HepG2 (cell line): ENCODE measurements at regions not wholly inside any gene's neighbourhood (a gene's known extent, or its start where the extent isn't known, plus 50 kb on each side); places are given as distances from the start of the nearest gene placed in this dataset.

Experiments used
- ATAC-seq: fragments of 200-7000 bp; cut with Tn5 transposase; 3 replicates; pipeline ENCODE4 v1.9.1; 2020; ENCODE audit warnings: mild to moderate bottlenecking, moderate library complexity
- BruUV-seq: library from RNA; stranded (reverse); fragments of 400-500 nt; replicated peaks from 2 replicates; lab custom pipeline; 2021; lab: Mats Ljungman, UMichigan
- CTCF ChIA-PET: fragments of 300-600 bp; formaldehyde crosslinking; extraction: SDS; loops from one replicate; lab custom pipeline; 2021; ENCODE audit warnings: low total read pairs, inconsistent platforms, low intra/inter-chr PET ratio; lab: Yijun Ruan, JAX
- POLR2A ChIA-PET: fragments of 350-600 bp; sonication (Branson Sonifier 250); formaldehyde crosslinking; loops from one replicate; lab custom pipeline; 2020; ENCODE audit warnings: antibody characterized with exemption, inconsistent platforms; lab: Yijun Ruan, JAX
- DNase-seq: peaks from one replicate; pipeline ENCODE4 v3.0.0-alpha.2; 2015; ENCODE audit warnings: low spot score
- FAIRE-seq: peaks from 3 replicates; lab custom pipeline; 2011; peaks lifted over from hg19 to GRCh38; lab: Jason Lieb, UNC
- H2AFZ ChIP-seq: one replicate; pipeline ENCODE4 v1.6.1; 2011; ENCODE audit warnings: low read length, inconsistent platforms
- H3K27ac ChIP-seq: fragments of 300-600 bp; 3 replicates; pipeline ENCODE4 v1.8.0; 2011; ENCODE audit warnings: mixed run types, mild to moderate bottlenecking, mixed read lengths, low read length, inconsistent platforms; ENCODE audit not compliant: insufficient read depth; ENCODE audit errors: extremely low read length
- H3K27me3 ChIP-seq, 2 experiments: fragments of 200-600 bp in 1 of 2; 2 replicates in 1 of 2; 3 replicates in 1 of 2; pipeline versions ENCODE4 v1.6.0 to v1.8.0; 2011; ENCODE audit warnings: low read length in 2 of 2, mild to moderate bottlenecking in 2 of 2, moderate library complexity in 2 of 2, inconsistent platforms in 1 of 2; ENCODE audit not compliant: insufficient read depth in 2 of 2, control insufficient read depth in 1 of 2
- H3K36me3 ChIP-seq, 2 experiments: fragments of 200-600 bp in 1 of 2; replicated peaks in 1 of 2; 2 replicates in 1 of 2; 3 replicates in 1 of 2; pipeline versions ENCODE4 v1.5.1 to v1.8.0; 2011; ENCODE audit warnings: low read length in 2 of 2, inconsistent platforms in 1 of 2; ENCODE audit not compliant: insufficient read depth in 2 of 2, control insufficient read depth in 1 of 2
- H3K4me1 ChIP-seq: 2 replicates; pipeline ENCODE4 v1.5.1; 2012; ENCODE audit warnings: low read length, inconsistent platforms; ENCODE audit not compliant: insufficient read depth
- H3K4me2 ChIP-seq: 2 replicates; pipeline ENCODE4 v1.6.0; 2011; ENCODE audit warnings: low read depth, low read length, inconsistent platforms
- H3K4me3 ChIP-seq, 3 experiments: fragments of 200-600 bp in 1 of 3; sonication (generic), shearing (Covaris generic) in 1 of 3; replicated peaks in 1 of 3; 2 replicates each; pipeline ENCODE4 v1.5.1; 2011 to 2016; ENCODE audit warnings: low read length in 3 of 3, inconsistent platforms in 2 of 3, low read depth in 2 of 3, mild to moderate bottlenecking in 2 of 3, control low read depth in 1 of 3, mixed read lengths in 1 of 3; ENCODE audit not compliant: insufficient read depth in 1 of 3
- H3K79me2 ChIP-seq: one replicate; pipeline ENCODE4 v1.6.1; 2011; ENCODE audit warnings: low read length, inconsistent platforms; ENCODE audit not compliant: insufficient read depth
- H3K9ac ChIP-seq: 2 replicates; pipeline ENCODE4 v1.6.0; 2011; ENCODE audit warnings: mild to moderate bottlenecking, low read depth, low read length, inconsistent platforms; ENCODE audit not compliant: insufficient read depth
- H3K9me3 ChIP-seq: 2 replicates; pipeline ENCODE4 v1.5.1; 2012; ENCODE audit warnings: mild to moderate bottlenecking, low read length
- H4K20me1 ChIP-seq: 2 replicates; pipeline ENCODE4 v1.6.0; 2011; ENCODE audit warnings: inconsistent platforms, mild to moderate bottlenecking, low read length, moderate library complexity; ENCODE audit not compliant: insufficient read depth
- HHEX ChIP-seq: IDR thresholded peaks from 2 replicates; pipeline ENCODE4 v1.6.1; 2016; ENCODE audit warnings: control low read depth
- JUNB ChIP-seq: sonication (generic); formaldehyde crosslinking; IDR thresholded peaks from 2 replicates; pipeline ENCODE4 v1.8.0; 2022; ENCODE audit warnings: missing genetic modification reagents, mild to moderate bottlenecking, borderline replicate concordance
- KDM4B ChIP-seq: sonication (generic); formaldehyde crosslinking; IDR thresholded peaks from 2 replicates; pipeline ENCODE4 v1.4.0; 2020; ENCODE audit warnings: missing genetic modification reagents
- KLF12 ChIP-seq: sonication (generic); formaldehyde crosslinking; IDR thresholded peaks from 2 replicates; pipeline ENCODE4 v1.4.0; 2020; ENCODE audit warnings: missing genetic modification reagents, borderline replicate concordance
- MEIS2 ChIP-seq: sonication (generic); formaldehyde crosslinking; IDR thresholded peaks from 2 replicates; pipeline ENCODE4 v1.9.0; 2021; ENCODE audit warnings: mild to moderate bottlenecking, missing genetic modification reagents
- NCOR1 ChIP-seq: fragments of 200-600 bp; sonication (generic); IDR thresholded peaks from 2 replicates; pipeline ENCODE4 v1.7.0; 2017; ENCODE audit warnings: antibody characterized with exemption, low read length, borderline replicate concordance
- RFX5 ChIP-seq: IDR thresholded peaks from 2 replicates; pipeline ENCODE4 v1.6.1; 2011; ENCODE audit warnings: low read depth, low read length, improper control_type of control experiment
- SPEN ChIP-seq: sonication (generic); formaldehyde crosslinking; IDR thresholded peaks from 2 replicates; pipeline ENCODE4 v1.5.1; 2020; ENCODE audit warnings: low read depth, mild to moderate bottlenecking, missing genetic modification reagents
- SRSF9 ChIP-seq: fragments of 200-400 bp; formaldehyde crosslinking; IDR thresholded peaks from 2 replicates; pipeline ENCODE4 v1.6.1; 2018; ENCODE audit warnings: borderline replicate concordance, mild to moderate bottlenecking, low read depth, low read length; ENCODE audit not compliant: insufficient read depth, poor library complexity, severe bottlenecking
- ZNF138 ChIP-seq: sonication (generic); formaldehyde crosslinking; IDR thresholded peaks from 2 replicates; pipeline ENCODE4 v1.5.0; 2020; ENCODE audit warnings: mild to moderate bottlenecking, low read depth, missing genetic modification reagents
- ZNF274 ChIP-seq: sonication (generic); formaldehyde crosslinking; IDR thresholded peaks from 2 replicates; pipeline ENCODE4 v1.5.1; 2020; ENCODE audit warnings: mild to moderate bottlenecking, missing genetic modification reagents
- ZNF557 ChIP-seq: sonication (generic); formaldehyde crosslinking; IDR thresholded peaks from 2 replicates; pipeline ENCODE4 v1.4.0; 2020; ENCODE audit warnings: missing genetic modification reagents
- ZNF563 ChIP-seq: sonication (generic); formaldehyde crosslinking; IDR thresholded peaks from 2 replicates; pipeline ENCODE4 v1.8.0; 2022; ENCODE audit warnings: mild to moderate bottlenecking, moderate library complexity, missing genetic modification reagents
- ZNF652 ChIP-seq: IDR thresholded peaks from 2 replicates; pipeline ENCODE4 v1.6.1; 2016; ENCODE audit warnings: low read depth, borderline replicate concordance
- ZNF883 ChIP-seq: sonication (generic); formaldehyde crosslinking; IDR thresholded peaks from 2 replicates; pipeline ENCODE4 v1.5.1; 2020; ENCODE audit warnings: mild to moderate bottlenecking, missing genetic modification reagents; ENCODE audit errors: not compliant biosample characterization
- ZNF891 ChIP-seq: sonication (generic); formaldehyde crosslinking; IDR thresholded peaks from 2 replicates; pipeline ENCODE4 v1.5.0; 2020; ENCODE audit warnings: mild to moderate bottlenecking, missing genetic modification reagents
- WGBS: methylation state at CpG from one replicate; pipeline ENCODE4 v1.1.6; 2017; ENCODE audit warnings: low lambda C conversion rate; 5-methylcytosine and 5-hydroxymethylcytosine counted together
- in situ Hi-C: cut with HindIII; loops from 2 replicates; pipeline ENCODE4 v1.10.0; 2017; ENCODE audit warnings: low pct_unique_long_range_greater_than_20kb; ENCODE audit not compliant: extremely low pct_ligation_motif_present
- intact Hi-C: fragments of 100-400 bp; cut with micrococcal nuclease; formaldehyde crosslinking; loops from one replicate; pipeline ENCODE4 v1.10.0; 2022; ENCODE audit not compliant: unreplicated experiment
- TF ChIP-seq, protein P1 (sequence below): sonication (generic); formaldehyde crosslinking; IDR thresholded peaks from 2 replicates; pipeline ENCODE4 v1.5.1; 2020; ENCODE audit warnings: missing genetic modification reagents, mild to moderate bottlenecking, borderline replicate concordance

DNA sequence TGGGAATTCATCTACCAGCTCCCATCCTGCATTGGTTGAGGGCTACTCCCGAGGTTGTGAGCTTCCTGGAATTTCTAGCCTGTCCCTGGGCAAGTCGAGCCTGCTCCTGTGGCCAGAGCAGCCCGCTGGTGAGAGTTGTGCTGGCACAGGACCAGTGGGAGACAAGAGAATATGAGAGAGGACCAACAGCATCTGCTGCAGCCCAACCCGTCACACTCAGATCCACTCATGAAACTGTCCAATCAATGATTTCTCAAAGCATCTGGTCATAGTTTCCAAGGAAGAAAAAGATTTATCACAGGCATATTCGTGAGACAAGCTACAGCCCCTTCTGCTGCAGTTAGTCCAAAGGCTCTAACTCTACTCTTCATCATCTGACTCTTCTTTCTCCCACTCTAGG, 64.4 kb upstream of the RAI14 start:
- H3K9me3 ChIP-seq: no peaks in the 10 kb centered on the region
- H3K27me3 ChIP-seq: no peaks in the 10 kb centered on the region
- no peak for FAIRE-seq
- no peaks in the 10 kb centered on the region for H3K79me2 ChIP-seq
- no peak overlapping the region for H3K4me3 ChIP-seq
- no peak for ATAC-seq
- peak; percentile 88 for TF ChIP-seq RFX5
- TF ChIP-seq NCOR1: no peak
- intact Hi-C loops (no loop called here), in situ Hi-C loops (no loop called here)
- POLR2A ChIA-PET: no interaction called here
- no peak for DNase-seq
- no peak overlapping the region for H3K9ac ChIP-seq
- H3K4me2 ChIP-seq: no peak overlapping the region
- H4K20me1 ChIP-seq: no peaks in the 10 kb centered on the region
- BruUV-seq: no TSS peak
- peaks cover 28% of the 10 kb centered on the region for H3K4me1 ChIP-seq
- H3K27ac ChIP-seq: no peak overlapping the region
- WGBS: 59% methylated on average over 2 of the region's 5 CpGs
- CTCF ChIA-PET: no interaction called here
- no peaks in the 10 kb centered on the region for H3K36me3 ChIP-seq
- no peak overlapping the region for H2AFZ ChIP-seq

GRCh38 chr5:34597034-34598027, 58.8 kb upstream of the RAI14 start:
- Histone ChIP-seq H3K27ac (no peak overlapping the region), H3K4me2 (no peak overlapping the region), H3K27me3 (no peaks in the 10 kb centered on the region; a peak in 1 of 5 replicates), H2AFZ (no peak overlapping the region), H4K20me1 (no peaks in the 10 kb centered on the region), H3K9me3 (no peaks in the 10 kb centered on the region), H3K4me3 (no peak overlapping the region), H3K36me3 (no peaks in the 10 kb centered on the region), H3K79me2 (no peaks in the 10 kb centered on the region), H3K4me1 (0 out of 2 replicates have a peak, but pooled peaks cover 5% of the 10 kb centered on the region), H3K9ac (no peak overlapping the region)
- BruUV-seq: no TSS peak
- no peak for DNase-seq
- 18% methylated on average over 7 of the region's 7 CpGs for WGBS
- ATAC-seq: no peak
- no peak for TF ChIP-seq ZNF652 (CRISPR knock-in tag)
- TF ChIP-seq NCOR1: no peak
- TF ChIP-seq ZNF138 (CRISPR knock-in tag): no peak
- no peak for TF ChIP-seq ZNF883 (CRISPR knock-in tag)
- TF ChIP-seq KDM4B (CRISPR knock-in tag): no peak
- no peak for TF ChIP-seq ZNF563 (CRISPR knock-in tag)
- no peak for TF ChIP-seq ZNF557
- TF ChIP-seq KLF12 (CRISPR knock-in tag): no peak
- TF ChIP-seq SPEN (CRISPR knock-in tag): no peak
- no peak for TF ChIP-seq HHEX (CRISPR knock-in tag)
- no peak for TF ChIP-seq SRSF9
- TF ChIP-seq, protein P1, sequence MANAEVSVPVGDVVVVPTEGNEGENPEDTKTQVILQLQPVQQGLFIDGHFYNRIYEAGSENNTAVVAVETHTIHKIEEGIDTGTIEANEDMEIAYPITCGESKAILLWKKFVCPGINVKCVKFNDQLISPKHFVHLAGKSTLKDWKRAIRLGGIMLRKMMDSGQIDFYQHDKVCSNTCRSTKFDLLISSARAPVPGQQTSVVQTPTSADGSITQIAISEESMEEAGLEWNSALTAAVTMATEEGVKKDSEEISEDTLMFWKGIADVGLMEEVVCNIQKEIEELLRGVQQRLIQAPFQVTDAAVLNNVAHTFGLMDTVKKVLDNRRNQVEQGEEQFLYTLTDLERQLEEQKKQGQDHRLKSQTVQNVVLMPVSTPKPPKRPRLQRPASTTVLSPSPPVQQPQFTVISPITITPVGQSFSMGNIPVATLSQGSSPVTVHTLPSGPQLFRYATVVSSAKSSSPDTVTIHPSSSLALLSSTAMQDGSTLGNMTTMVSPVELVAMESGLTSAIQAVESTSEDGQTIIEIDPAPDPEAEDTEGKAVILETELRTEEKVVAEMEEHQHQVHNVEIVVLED: no peak
- TF ChIP-seq MEIS2 (CRISPR knock-in tag): no peak
- no peak for TF ChIP-seq ZNF274 (CRISPR knock-in tag)
- no peak for TF ChIP-seq ZNF891 (CRISPR knock-in tag)
- TF ChIP-seq JUNB (CRISPR knock-in tag): no peak
- CTCF ChIA-PET: no interaction called here
- intact Hi-C loops: no loop called here
- FAIRE-seq: no peak
- in situ Hi-C loops: no loop called here
- POLR2A ChIA-PET: no interaction called here
